ENCODE measurements at regions not wholly inside any gene's neighbourhood (a gene's known extent, or its start where the extent isn't known, plus 50 kb on each side); places are given as distances from the start of the nearest gene placed in this dataset.
"Not testable (repeated sequence)": the region's sequence is repeated elsewhere in the genome, so short reads cannot be mapped to it uniquely, and the experiment has no call there.

DNA sequence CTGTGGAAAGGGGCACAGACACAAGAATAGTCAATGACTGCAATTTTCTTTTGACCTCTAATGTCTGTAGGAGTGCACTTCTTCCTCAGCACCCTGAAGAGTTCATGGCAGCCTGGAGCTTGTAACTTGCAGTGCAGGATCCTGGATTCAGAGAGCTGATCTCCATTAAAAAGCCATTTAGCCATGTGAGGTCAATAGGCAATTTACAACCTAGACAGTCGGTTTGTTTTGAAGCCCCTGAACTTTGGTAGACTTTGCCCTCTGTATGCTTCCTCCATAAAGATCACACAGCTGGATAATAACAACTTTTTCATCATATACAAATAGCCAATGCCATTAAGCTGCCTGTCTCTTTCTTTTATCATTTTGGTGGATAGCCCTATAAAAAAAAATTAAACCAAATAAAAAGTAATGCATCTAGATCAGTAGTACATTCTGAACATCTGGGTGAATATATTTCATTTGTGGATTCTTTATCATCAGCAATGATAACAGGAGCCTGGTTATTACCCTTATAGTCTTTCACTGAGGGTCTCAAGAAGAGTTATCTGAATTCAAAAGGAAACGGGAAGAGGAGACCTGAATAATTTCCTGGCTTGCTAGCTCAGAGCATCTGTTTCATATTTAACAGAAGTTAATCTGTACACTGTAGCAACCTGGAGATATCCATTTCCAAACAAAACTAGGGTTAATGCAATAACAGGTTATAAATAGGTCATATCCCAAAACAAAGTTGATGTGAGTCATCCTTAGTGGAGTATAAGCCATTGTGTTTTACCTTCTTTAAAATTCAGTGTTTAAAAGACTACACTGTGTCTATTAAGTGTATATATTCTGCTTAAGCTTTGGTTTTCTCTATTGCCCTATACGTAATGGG, 193.8 kb upstream of the ACTBL2 start:
- peak; percentile 43 for DNase-seq (ENCODE audit: low read depth)

DNA sequence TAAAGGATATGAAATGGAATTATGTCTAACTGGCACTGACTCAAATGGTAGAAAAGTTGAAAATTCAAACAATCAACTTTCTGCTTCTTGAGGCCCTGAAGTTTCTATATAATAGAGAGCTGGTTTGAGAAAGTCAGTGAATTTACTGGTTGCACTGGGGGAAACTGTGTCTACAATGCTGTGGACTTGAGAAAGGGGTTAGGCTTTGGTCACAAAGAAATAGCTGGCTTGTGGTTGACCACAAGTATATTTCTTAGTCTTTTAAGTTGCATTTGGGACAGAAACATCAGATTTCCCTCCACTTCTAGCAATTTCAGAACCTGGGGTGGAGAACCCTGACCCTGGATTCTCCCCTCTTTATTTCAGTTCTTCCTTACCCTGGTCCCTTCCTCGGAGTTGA, 192.6 kb upstream of the ACTBL2 start:
- no peak for DNase-seq (ENCODE audit: low read depth)

DNA sequence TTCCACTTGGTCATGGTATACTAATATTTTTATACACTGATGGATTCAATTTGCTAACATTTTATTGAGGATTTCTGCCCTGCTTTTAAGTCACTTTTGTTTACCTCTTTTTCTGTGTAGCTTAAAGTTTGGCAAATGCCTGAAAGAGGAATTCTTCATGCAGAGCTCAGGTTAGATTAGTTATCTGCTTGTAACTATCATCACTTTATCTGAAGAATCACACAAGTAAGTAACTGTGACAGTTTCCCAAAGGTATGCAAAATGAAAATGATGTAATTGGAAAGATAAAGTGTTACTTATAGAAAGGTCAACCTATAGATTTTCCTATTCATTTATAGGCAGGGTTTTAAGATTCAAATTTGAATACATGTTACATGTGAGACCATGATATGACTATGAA, 188.8 kb upstream of the ACTBL2 start:
- DNase-seq (ENCODE audit: low read depth) = no peak

DNA sequence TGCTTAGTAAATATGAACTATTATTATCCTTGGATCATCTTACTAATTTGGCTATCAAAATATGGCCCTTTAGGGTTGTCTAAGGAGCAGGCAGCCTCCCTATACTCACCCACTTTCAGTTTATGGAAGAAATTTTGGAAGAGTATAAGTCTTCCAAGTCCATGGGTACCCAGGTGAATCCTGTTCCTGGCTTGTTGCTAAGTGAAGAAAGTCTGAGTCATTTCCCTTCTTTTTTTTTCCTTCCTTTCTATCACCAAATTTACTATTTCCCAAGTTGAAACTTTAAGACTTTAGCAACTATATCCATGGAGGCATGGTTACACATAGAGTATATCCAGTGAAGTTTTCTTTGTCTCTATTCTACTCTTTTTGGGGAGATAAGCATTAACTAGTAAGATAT, 184.0 kb upstream of the ACTBL2 start:
- DNase-seq (ENCODE audit: low read depth) = no peak

DNA sequence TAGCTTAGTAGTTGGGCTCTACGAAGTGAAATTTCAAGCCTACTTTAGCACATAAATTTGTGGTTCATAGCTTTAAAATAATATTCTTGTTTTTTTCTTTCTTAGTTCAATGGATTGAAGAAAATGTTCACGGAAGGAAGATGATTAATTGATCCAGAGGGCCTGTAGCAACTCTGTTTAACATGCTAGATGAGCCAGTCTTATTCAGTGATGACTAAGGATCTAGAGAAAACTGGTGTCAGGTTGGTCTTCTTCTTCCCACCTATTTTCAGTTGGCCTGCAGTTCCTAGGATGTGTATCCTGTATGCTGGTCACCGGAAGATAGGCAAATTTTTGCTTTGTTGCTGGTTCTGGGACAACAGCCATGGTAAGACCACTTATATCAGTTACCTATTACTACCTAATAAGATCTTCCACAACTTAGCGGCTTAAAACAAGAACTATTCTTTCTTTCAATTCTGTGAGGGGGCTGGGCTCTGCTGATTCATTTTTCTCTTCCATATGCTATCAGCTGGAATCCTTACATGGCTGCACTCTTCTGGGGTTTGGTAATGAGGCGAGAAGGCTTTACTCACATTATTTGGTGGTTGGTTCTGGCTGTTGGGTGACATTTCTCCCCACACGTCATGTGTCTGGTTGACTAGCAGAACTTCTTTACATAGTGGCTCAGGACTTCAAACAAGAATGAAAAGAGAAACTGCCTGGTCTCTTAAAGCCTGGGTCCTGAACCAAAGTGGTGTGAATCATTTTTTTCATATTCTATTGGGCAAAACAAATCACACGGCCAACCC, 182.7 kb upstream of the ACTBL2 start:
- no peak for DNase-seq (ENCODE audit: low read depth)

GRCh38 chr5:57664700-57665099, 182.1 kb upstream of the ACTBL2 start:
- DNase-seq (ENCODE audit: low read depth) = no peak

DNA sequence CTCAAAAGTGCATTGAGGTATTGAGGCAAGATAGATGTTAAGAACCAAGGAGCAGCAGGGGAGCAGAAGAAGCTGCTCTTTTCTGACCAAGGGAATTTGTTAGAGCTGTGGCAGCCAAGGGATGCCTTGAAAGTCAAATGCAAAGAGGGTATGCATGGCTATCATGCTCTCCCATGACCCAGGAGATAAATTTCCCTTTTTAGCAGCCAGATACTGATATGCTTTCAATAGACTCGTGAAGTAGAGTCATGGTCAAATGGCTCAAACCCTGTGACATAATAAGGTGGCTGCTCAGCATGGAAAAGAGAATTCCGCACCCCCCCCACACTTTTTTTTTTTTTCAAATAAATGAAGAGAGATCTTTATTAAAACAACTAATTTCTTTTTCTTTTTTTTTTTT, 180.9 kb upstream of the ACTBL2 start:
- DNase-seq (ENCODE audit: low read depth) = no peak

DNA sequence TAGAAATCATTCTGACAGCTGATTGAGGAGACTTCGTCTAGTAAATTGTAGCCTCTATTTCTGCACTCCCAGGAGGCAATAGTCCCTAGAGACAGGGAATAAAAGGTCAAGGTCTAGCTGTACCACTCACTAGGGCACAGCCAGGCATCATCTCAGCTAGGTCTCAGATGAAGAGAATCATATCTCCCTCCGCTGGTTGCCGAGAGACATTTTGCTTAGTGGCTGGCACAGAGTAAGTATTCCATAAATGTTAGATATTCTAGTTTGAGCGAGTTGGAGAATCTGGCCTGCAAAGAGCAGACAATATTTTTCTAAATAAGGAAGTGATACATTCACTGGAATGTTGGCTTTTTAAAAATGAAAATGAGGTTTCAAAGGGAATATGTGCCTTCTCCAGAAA, 180.4 kb upstream of the ACTBL2 start:
- DNase-seq (ENCODE audit: low read depth) = no peak

- no peak for DNase-seq (ENCODE audit: low read depth)
Measured at GRCh38 chr5:57659886-57660285, 177.3 kb upstream of the ACTBL2 start.

GRCh38 chr5:57658018-57658417, 175.4 kb upstream of the ACTBL2 start:
- no peak for DNase-seq (ENCODE audit: low read depth)

GRCh38 chr5:57655228-57655627, 172.6 kb upstream of the ACTBL2 start:
- no peak for DNase-seq (ENCODE audit: low read depth)

DNA sequence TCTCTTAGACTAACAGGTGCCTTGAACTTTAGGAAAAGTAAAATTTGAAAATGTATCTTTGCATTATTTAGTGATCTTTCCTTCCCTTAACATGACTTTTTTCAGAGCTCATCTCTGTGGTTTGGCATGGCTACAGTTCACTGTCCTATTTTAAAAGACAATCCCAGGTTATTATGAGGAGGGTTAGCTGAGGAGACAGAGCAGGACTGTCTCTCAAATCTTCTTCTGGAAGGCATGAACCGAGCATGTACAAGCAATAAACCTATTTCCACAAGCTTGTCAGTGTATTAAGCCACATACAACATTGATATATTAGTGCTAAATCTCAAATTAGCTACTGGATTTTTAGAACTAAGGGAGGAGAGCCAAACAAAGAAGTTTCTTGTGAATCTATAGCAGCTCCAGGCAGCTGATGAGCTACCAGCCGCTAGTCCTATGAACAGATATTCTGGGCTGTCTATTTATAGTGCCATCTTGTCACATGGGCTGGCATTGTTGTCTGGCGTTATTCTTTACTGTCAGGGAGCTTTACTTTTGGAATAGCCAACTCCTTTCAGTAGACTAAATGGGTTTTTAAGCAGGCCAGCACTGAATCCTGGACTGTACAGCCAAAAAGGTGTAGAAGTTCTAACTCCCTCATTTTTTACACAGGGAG, 171.2 kb upstream of the ACTBL2 start:
- DNase-seq (ENCODE audit: low read depth) = no peak

- no peak for DNase-seq (ENCODE audit: low read depth)
Measured at GRCh38 chr5:57651127-57651526, 168.5 kb upstream of the ACTBL2 start.

DNA sequence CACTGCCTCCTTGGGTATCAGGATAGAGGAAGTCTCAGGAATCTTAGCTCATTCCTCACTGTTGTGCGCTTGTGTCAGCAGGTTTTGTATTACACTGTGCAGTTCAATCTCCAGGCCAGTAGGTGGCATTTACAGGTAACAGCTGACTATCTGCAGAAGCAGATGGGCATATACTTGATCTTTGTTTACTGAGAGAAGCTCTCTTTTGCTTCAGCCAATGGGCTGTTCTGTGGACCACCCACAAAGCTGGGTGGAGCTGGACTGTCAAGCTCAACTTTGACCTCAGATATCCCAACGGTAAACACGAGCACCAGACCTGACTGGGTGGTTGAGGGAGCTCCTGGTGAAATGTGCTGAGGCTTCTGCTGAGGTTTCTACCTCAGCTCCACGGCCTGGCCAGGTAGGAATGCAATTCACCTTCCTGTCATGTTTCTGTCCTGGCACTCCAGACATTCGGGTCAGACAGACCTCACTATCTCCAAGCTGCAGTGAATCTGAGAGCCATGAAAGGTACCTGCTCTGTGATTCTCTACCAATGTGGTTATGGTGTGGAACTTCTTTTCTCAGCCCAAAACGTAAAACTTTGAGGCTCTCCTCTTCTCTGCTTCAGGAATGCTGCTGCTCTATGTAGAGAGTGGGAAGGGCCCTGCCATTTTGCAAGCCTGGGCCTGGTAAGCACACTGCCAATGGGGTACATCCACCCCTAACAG, 167.9 kb upstream of the ACTBL2 start:
- DNase-seq (ENCODE audit: low read depth) = peak; percentile 47

DNA sequence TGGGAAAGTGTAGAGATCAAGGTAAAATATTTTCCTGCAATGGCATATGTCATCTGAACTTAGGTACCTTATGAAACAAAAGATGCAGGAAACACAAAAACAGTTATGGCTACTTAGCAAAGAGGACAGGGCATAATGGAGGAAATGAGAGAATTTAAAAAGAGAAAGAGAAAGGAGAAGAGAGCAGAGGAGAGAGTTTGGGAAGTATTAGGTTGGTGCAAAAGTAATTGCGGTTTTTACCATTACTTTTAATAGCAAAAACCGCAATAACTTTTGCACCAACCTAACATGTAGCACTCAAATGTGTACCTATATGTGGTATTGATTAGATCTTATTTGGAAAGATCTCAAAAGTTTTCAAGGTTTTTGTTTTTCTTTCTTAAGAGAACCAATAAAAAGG, 160.1 kb upstream of the ACTBL2 start:
- DNase-seq (ENCODE audit: low read depth) = no peak

- DNase-seq (ENCODE audit: low read depth) = no peak
Measured at GRCh38 chr5:57642066-57642465, 159.5 kb upstream of the ACTBL2 start.

- no peak for DNase-seq (ENCODE audit: low read depth)
Measured at GRCh38 chr5:57635146-57635777, 152.7 kb upstream of the ACTBL2 start.

- DNase-seq (ENCODE audit: low read depth) = no peak
Measured at GRCh38 chr5:57632937-57633336, 150.3 kb upstream of the ACTBL2 start.

- DNase-seq (ENCODE audit: low read depth) = not testable (repeated sequence)
Measured at GRCh38 chr5:57631139-57631538, 148.5 kb upstream of the ACTBL2 start.

GRCh38 chr5:57627661-57628060, 145.1 kb upstream of the ACTBL2 start:
- no peak for DNase-seq (ENCODE audit: low read depth)

DNA sequence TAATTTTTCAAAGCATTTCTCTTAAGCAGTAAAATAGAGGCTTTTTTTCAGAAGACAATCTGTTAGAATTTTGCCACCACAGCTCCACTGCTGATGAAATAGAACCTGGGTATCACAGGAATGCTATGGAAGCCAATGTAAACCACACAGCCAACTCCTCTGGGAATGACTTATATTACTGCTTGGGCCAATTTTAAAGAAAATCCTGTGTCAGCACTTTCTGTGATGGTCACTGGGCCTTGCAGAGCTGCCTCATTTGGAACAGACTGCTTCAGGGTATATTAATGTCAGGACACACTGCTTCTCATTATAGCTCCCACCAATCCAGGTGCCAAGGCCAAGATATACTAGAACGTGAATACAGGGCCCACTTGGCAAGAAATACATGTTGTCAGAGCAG, 144.1 kb upstream of the ACTBL2 start:
- no peak for DNase-seq (ENCODE audit: low read depth)

DNA sequence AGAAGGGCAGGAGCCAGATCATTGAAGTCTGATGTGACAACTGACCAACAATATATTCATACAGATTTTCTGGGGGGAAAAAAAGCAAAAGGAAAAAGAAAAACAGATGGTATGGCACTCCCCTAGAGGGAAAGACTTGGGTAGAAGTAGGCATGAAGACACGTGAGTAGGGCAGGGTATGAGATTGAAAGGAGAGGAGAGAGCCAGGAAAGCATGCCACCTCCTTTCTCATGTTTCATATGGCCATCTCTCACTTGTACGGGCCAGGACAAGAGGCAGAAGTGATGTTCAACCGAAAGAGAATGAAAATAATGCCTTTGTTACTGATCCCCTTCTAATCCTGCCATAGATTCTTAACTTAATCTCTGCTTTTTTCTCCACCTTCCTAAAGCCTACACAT, 139.0 kb upstream of the ACTBL2 start:
- DNase-seq (ENCODE audit: low read depth) = no peak

Data from fibroblast of the conjunctiva (primary cell).